Uterus (tissue), 2 donors: ENCODE measurements at regions not wholly inside any gene's neighbourhood (a gene's known extent, or its start where the extent isn't known, plus 50 kb on each side); places are given as distances from the start of the nearest gene placed in this dataset.

Experiments
- CTCF ChIP-seq, 4 experiments: fragments of 200-600 bp in 2 of 4; fragments of 450-650 bp in 2 of 4; sonication (generic) in 2 of 4; IDR thresholded peaks; one replicate each; pipeline ENCODE4 v1.5.1; 2016 to 2019; ENCODE audit warnings: antibody characterized with exemption in 4 of 4, mild to moderate bottlenecking in 2 of 4, moderate library complexity in 1 of 4
- POLR2A ChIP-seq, 2 donors: fragments of 450-650 bp; IDR thresholded peaks; one replicate each; pipeline ENCODE4 v1.6.1; 2016; ENCODE audit warnings: antibody characterized with exemption in 2 of 2, mild to moderate bottlenecking in 1 of 2, moderate library complexity in 1 of 2

DNA sequence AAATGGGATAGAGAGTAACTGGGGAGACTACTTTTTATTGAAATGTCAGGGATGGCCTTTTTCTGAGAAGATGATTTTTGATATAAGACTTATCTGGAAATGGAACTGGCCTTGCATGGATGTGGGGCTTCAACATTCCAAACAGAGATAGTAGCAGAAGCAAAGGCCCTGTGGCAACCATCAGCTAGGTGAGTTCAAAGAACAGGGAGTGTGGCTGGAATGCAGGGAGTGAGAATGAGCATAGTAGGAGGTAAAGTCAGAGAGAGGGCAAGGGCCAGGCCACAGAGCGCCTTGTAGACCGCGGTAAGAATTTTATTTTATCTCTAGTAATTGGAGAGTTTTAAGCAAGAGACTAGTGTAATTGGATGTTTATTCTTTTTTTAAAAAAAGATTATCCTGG lies 227.0 kb upstream of the B3GALT2 start:
- TF ChIP-seq CTCF (IDR thresholded peaks at IDR 0.05) (no peak), POLR2A (IDR thresholded peaks at IDR 0.05) (no peak)
